ENCODE measurements at regions not wholly inside any gene's neighbourhood (a gene's known extent, or its start where the extent isn't known, plus 50 kb on each side); places are given as distances from the start of the nearest gene placed in this dataset.

DNA sequence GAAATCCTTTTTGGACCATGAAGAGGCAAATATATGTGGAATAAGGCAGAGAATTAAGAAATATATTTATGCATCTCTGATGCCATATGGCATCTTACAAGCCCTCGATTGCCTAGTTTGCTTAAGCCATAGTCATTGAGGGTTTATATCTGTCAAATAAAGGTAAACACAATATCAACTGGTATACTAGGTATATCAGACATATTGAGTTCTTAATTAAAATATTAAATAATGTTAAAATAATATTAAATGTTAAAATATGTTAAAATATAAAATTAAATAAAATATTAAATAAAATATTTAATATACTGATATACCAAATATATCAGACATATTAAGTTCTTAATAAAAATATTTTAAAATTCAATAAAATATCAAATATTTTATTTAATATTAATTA is 567.4 kb upstream of the PTCHD4 start:
- TF ChIP-seq POLR2A (IDR thresholded peaks at IDR 0.05), result no peak
- TF ChIP-seq, protein P1, sequence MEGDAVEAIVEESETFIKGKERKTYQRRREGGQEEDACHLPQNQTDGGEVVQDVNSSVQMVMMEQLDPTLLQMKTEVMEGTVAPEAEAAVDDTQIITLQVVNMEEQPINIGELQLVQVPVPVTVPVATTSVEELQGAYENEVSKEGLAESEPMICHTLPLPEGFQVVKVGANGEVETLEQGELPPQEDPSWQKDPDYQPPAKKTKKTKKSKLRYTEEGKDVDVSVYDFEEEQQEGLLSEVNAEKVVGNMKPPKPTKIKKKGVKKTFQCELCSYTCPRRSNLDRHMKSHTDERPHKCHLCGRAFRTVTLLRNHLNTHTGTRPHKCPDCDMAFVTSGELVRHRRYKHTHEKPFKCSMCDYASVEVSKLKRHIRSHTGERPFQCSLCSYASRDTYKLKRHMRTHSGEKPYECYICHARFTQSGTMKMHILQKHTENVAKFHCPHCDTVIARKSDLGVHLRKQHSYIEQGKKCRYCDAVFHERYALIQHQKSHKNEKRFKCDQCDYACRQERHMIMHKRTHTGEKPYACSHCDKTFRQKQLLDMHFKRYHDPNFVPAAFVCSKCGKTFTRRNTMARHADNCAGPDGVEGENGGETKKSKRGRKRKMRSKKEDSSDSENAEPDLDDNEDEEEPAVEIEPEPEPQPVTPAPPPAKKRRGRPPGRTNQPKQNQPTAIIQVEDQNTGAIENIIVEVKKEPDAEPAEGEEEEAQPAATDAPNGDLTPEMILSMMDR (IDR thresholded peaks at IDR 0.05), result no peak
- TF ChIP-seq POLR2AphosphoS5 (IDR thresholded peaks at IDR 0.05), result no peak
- no peak for TF ChIP-seq EP300 (IDR thresholded peaks at IDR 0.05)

All from gastroesophageal sphincter (tissue), 3 donors.